ENCODE measurements at regions not wholly inside any gene's neighbourhood (a gene's known extent, or its start where the extent isn't known, plus 50 kb on each side); places are given as distances from the start of the nearest gene placed in this dataset.

GRCh38 chr3:67783281-67784250 is 129.2 kb upstream of the SUCLG2 start:
- no peak overlapping the region for H2BK120ac ChIP-seq (ENCODE audit: low read depth, low read length)
- H3K56ac ChIP-seq (ENCODE audit: low read length), result no peak overlapping the region
- H2BK15ac ChIP-seq (replicated peaks; ENCODE audit: low read depth), result no peak overlapping the region
- no peaks in the 10 kb centered on the region for H3K79me1 ChIP-seq (ENCODE audit: low read length)
- no peak overlapping the region for H3K23ac ChIP-seq (ENCODE audit: low read length)
- H3K4me2 ChIP-seq (ENCODE audit: low read length), result no peak overlapping the region
- no peak overlapping the region for H2BK5ac ChIP-seq (ENCODE audit: low read length)
- H2AK5ac ChIP-seq (ENCODE audit: low read length), result no peak overlapping the region
- no peak overlapping the region for H4K5ac ChIP-seq (ENCODE audit: low read length)
- no peak overlapping the region for H4K8ac ChIP-seq (ENCODE audit: low read depth, low read length)
- peaks cover 2% of the 10 kb centered on the region for H3K4me1 ChIP-seq (ENCODE audit: control insufficient read depth, low read depth, low read length)
- no peak for DNase-seq
- H3K4ac ChIP-seq (ENCODE audit: low read depth, low read length), result no peak overlapping the region
- no peaks in the 10 kb centered on the region for H3K27me3 ChIP-seq (ENCODE audit: insufficient read depth, low read length, poor library complexity)
- H3K18ac ChIP-seq (ENCODE audit: low read length), result no peak overlapping the region
- no peak overlapping the region for H3K27ac ChIP-seq (ENCODE audit: low read depth, low read length)
- H3K9ac ChIP-seq (ENCODE audit: low read length), result no peak overlapping the region
- H3K79me2 ChIP-seq (ENCODE audit: control insufficient read depth, insufficient read depth, low read length), result no peaks in the 10 kb centered on the region
- no peaks in the 10 kb centered on the region for H3K36me3 ChIP-seq (ENCODE audit: control insufficient read depth, insufficient read depth, low read length)
- no peak overlapping the region for H3K4me3 ChIP-seq (ENCODE audit: low read length)
- no CpG with 5 or more reads among the region's 3 CpGs for WGBS (ENCODE audit: extremely low coverage, insufficient coverage, low lambda C conversion rate)

DNA sequence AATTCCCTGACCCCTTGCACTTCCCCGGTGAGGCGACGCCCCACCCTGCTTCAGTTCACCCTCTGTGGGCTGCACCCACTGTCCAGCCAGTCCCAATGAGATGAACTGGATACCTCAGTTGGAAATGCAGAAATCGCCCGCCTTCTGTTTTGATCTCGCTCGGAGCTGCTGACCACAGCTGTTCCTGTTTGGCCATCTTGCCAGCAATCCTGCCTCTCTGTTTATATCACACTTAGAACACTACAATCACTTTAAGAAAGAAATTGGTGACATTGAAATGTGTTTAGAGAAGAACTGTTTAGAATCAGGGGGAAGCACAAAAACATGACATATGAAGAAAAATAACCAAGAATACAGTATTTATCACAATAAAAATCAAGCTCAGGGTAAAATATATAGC is 127.5 kb upstream of the SUCLG2 start:
- Histone ChIP-seq H3K23ac (ENCODE audit: low read length) (no peak overlapping the region), H3K4ac (ENCODE audit: low read depth, low read length) (no peak overlapping the region), H3K56ac (ENCODE audit: low read length) (no peak overlapping the region), H3K4me1 (ENCODE audit: control insufficient read depth, low read depth, low read length) (no peaks in the 10 kb centered on the region), H4K8ac (ENCODE audit: low read depth, low read length) (no peak overlapping the region), H3K27me3 (ENCODE audit: insufficient read depth, low read length, poor library complexity) (no peaks in the 10 kb centered on the region), H3K9ac (ENCODE audit: low read length) (no peak overlapping the region), H3K79me1 (ENCODE audit: low read length) (no peaks in the 10 kb centered on the region), H2AK5ac (ENCODE audit: low read length) (no peak overlapping the region), H3K18ac (ENCODE audit: low read length) (no peak overlapping the region), H2BK15ac (replicated peaks; ENCODE audit: low read depth) (no peak overlapping the region), H3K4me3 (ENCODE audit: low read length) (no peak overlapping the region), H3K79me2 (ENCODE audit: control insufficient read depth, insufficient read depth, low read length) (no peaks in the 10 kb centered on the region), H2BK120ac (ENCODE audit: low read depth, low read length) (no peak overlapping the region), H4K5ac (ENCODE audit: low read length) (no peak overlapping the region), H3K4me2 (ENCODE audit: low read length) (no peak overlapping the region), H3K27ac (ENCODE audit: low read depth, low read length) (no peak overlapping the region), H3K36me3 (ENCODE audit: control insufficient read depth, insufficient read depth, low read length) (no peaks in the 10 kb centered on the region), H2BK5ac (ENCODE audit: low read length) (no peak overlapping the region)
- no peak for DNase-seq
- WGBS (ENCODE audit: extremely low coverage, insufficient coverage, low lambda C conversion rate), result no CpG with 5 or more reads among the region's 7 CpGs

- no peak overlapping the region for H3K9ac ChIP-seq (ENCODE audit: low read length)
- no peak overlapping the region for H3K4me3 ChIP-seq (ENCODE audit: low read length)
- H4K5ac ChIP-seq (ENCODE audit: low read length), result no peak overlapping the region
- H3K27ac ChIP-seq (ENCODE audit: low read depth, low read length), result no peak overlapping the region
- H3K27me3 ChIP-seq (ENCODE audit: insufficient read depth, low read length, poor library complexity), result no peaks in the 10 kb centered on the region
- no peak overlapping the region for H3K23ac ChIP-seq (ENCODE audit: low read length)
- H3K18ac ChIP-seq (ENCODE audit: low read length), result no peak overlapping the region
- H2BK5ac ChIP-seq (ENCODE audit: low read length), result no peak overlapping the region
- no peaks in the 10 kb centered on the region for H3K4me1 ChIP-seq (ENCODE audit: control insufficient read depth, low read depth, low read length)
- H3K79me2 ChIP-seq (ENCODE audit: control insufficient read depth, insufficient read depth, low read length), result no peaks in the 10 kb centered on the region
- no peak overlapping the region for H2BK15ac ChIP-seq (replicated peaks; ENCODE audit: low read depth)
- no peak overlapping the region for H2BK120ac ChIP-seq (ENCODE audit: low read depth, low read length)
- no peak for DNase-seq
- no peaks in the 10 kb centered on the region for H3K36me3 ChIP-seq (ENCODE audit: control insufficient read depth, insufficient read depth, low read length)
- WGBS (ENCODE audit: extremely low coverage, insufficient coverage, low lambda C conversion rate), result no CpG with 5 or more reads among the region's 11 CpGs
- no peak overlapping the region for H4K8ac ChIP-seq (ENCODE audit: low read depth, low read length)
- H3K4me2 ChIP-seq (ENCODE audit: low read length), result no peak overlapping the region
- H3K56ac ChIP-seq (ENCODE audit: low read length), result no peak overlapping the region
- no peak overlapping the region for H2AK5ac ChIP-seq (ENCODE audit: low read length)
- H3K79me1 ChIP-seq (ENCODE audit: low read length), result no peaks in the 10 kb centered on the region
- no peak overlapping the region for H3K4ac ChIP-seq (ENCODE audit: low read depth, low read length)
These were observed 126.8 kb upstream of the SUCLG2 start for GRCh38 chr3:67781218-67781617.

- H2BK5ac ChIP-seq (ENCODE audit: low read length), result no peak overlapping the region
- H3K4ac ChIP-seq (ENCODE audit: low read depth, low read length), result no peak overlapping the region
- no peak overlapping the region for H3K27ac ChIP-seq (ENCODE audit: low read depth, low read length)
- no peak overlapping the region for H3K4me3 ChIP-seq (ENCODE audit: low read length)
- H3K4me2 ChIP-seq (ENCODE audit: low read length), result no peak overlapping the region
- H3K9ac ChIP-seq (ENCODE audit: low read length), result no peak overlapping the region
- H2BK120ac ChIP-seq (ENCODE audit: low read depth, low read length), result no peak overlapping the region
- no peak for DNase-seq
- no peak overlapping the region for H2AK5ac ChIP-seq (ENCODE audit: low read length)
- no peaks in the 10 kb centered on the region for H3K79me1 ChIP-seq (ENCODE audit: low read length)
- H3K56ac ChIP-seq (ENCODE audit: low read length), result no peak overlapping the region
- no CpG with 5 or more reads among the region's 7 CpGs for WGBS (ENCODE audit: extremely low coverage, insufficient coverage, low lambda C conversion rate)
- no peaks in the 10 kb centered on the region for H3K79me2 ChIP-seq (ENCODE audit: control insufficient read depth, insufficient read depth, low read length)
- no peak overlapping the region for H3K18ac ChIP-seq (ENCODE audit: low read length)
- H4K8ac ChIP-seq (ENCODE audit: low read depth, low read length), result no peak overlapping the region
- no peaks in the 10 kb centered on the region for H3K36me3 ChIP-seq (ENCODE audit: control insufficient read depth, insufficient read depth, low read length)
- no peaks in the 10 kb centered on the region for H3K27me3 ChIP-seq (ENCODE audit: insufficient read depth, low read length, poor library complexity)
- no peaks in the 10 kb centered on the region for H3K4me1 ChIP-seq (ENCODE audit: control insufficient read depth, low read depth, low read length)
- no peak overlapping the region for H2BK15ac ChIP-seq (replicated peaks; ENCODE audit: low read depth)
- H3K23ac ChIP-seq (ENCODE audit: low read length), result no peak overlapping the region
- H4K5ac ChIP-seq (ENCODE audit: low read length), result no peak overlapping the region
These were observed 120.3 kb upstream of the SUCLG2 start for GRCh38 chr3:67774676-67775075.

DNA sequence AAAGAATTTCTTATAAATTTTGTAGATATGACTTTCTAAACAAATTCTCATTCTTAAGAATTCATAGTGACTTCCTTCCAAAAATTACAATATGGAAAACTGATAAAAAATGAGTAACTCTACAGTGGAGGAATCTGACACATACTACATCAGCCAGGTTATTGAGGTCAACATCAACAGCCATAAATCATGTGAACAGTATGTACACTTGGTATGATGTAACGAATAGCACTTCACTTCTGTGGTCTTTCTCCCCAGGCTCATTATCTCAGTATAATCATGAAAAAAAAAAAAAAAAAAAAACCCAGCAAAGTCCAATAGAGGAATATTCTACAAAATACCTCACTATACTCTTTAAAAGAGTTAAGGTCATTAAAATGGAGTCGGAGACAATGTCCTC is 111.2 kb upstream of the SUCLG2 start:
- no peak overlapping the region for H3K4ac ChIP-seq (ENCODE audit: low read depth, low read length)
- no peak overlapping the region for H3K18ac ChIP-seq (ENCODE audit: low read length)
- H2BK5ac ChIP-seq (ENCODE audit: low read length), result no peak overlapping the region
- no peak overlapping the region for H3K56ac ChIP-seq (ENCODE audit: low read length)
- WGBS (ENCODE audit: extremely low coverage, insufficient coverage, low lambda C conversion rate), result no CpG with 5 or more reads among the region's 2 CpGs
- H3K79me1 ChIP-seq (ENCODE audit: low read length), result no peaks in the 10 kb centered on the region
- H3K4me2 ChIP-seq (ENCODE audit: low read length), result no peak overlapping the region
- H3K23ac ChIP-seq (ENCODE audit: low read length), result no peak overlapping the region
- no peaks in the 10 kb centered on the region for H3K4me1 ChIP-seq (ENCODE audit: control insufficient read depth, low read depth, low read length)
- H3K27ac ChIP-seq (ENCODE audit: low read depth, low read length), result no peak overlapping the region
- H3K79me2 ChIP-seq (ENCODE audit: control insufficient read depth, insufficient read depth, low read length), result no peaks in the 10 kb centered on the region
- H2BK120ac ChIP-seq (ENCODE audit: low read depth, low read length), result no peak overlapping the region
- H2BK15ac ChIP-seq (replicated peaks; ENCODE audit: low read depth), result no peak overlapping the region
- H3K36me3 ChIP-seq (ENCODE audit: control insufficient read depth, insufficient read depth, low read length), result no peaks in the 10 kb centered on the region
- no peak overlapping the region for H3K4me3 ChIP-seq (ENCODE audit: low read length)
- no peak for DNase-seq
- H3K27me3 ChIP-seq (ENCODE audit: insufficient read depth, low read length, poor library complexity), result no peaks in the 10 kb centered on the region
- no peak overlapping the region for H4K5ac ChIP-seq (ENCODE audit: low read length)
- no peak overlapping the region for H4K8ac ChIP-seq (ENCODE audit: low read depth, low read length)
- no peak overlapping the region for H3K9ac ChIP-seq (ENCODE audit: low read length)
- no peak overlapping the region for H2AK5ac ChIP-seq (ENCODE audit: low read length)

GRCh38 chr3:67745296-67745695 is 90.9 kb upstream of the SUCLG2 start:
- Histone ChIP-seq H3K4me1 (ENCODE audit: control insufficient read depth, low read depth, low read length) (no peaks in the 10 kb centered on the region), H4K8ac (ENCODE audit: low read depth, low read length) (no peak overlapping the region), H3K4me3 (ENCODE audit: low read length) (no peak overlapping the region), H3K79me1 (ENCODE audit: low read length) (no peaks in the 10 kb centered on the region), H2BK5ac (ENCODE audit: low read length) (no peak overlapping the region), H4K5ac (ENCODE audit: low read length) (no peak overlapping the region), H2BK15ac (replicated peaks; ENCODE audit: low read depth) (no peak overlapping the region), H3K4ac (ENCODE audit: low read depth, low read length) (no peak overlapping the region), H2AK5ac (ENCODE audit: low read length) (no peak overlapping the region), H3K79me2 (ENCODE audit: control insufficient read depth, insufficient read depth, low read length) (no peaks in the 10 kb centered on the region), H3K27ac (ENCODE audit: low read depth, low read length) (no peak overlapping the region), H3K56ac (ENCODE audit: low read length) (no peak overlapping the region), H3K36me3 (ENCODE audit: control insufficient read depth, insufficient read depth, low read length) (no peaks in the 10 kb centered on the region), H3K18ac (ENCODE audit: low read length) (no peak overlapping the region), H2BK120ac (ENCODE audit: low read depth, low read length) (no peak overlapping the region), H3K23ac (ENCODE audit: low read length) (no peak overlapping the region), H3K9ac (ENCODE audit: low read length) (no peak overlapping the region), H3K4me2 (ENCODE audit: low read length) (no peak overlapping the region), H3K27me3 (ENCODE audit: insufficient read depth, low read length, poor library complexity) (no peaks in the 10 kb centered on the region)
- DNase-seq, result no peak
- WGBS (ENCODE audit: extremely low coverage, insufficient coverage, low lambda C conversion rate), result no CpG with 5 or more reads among the region's 1 CpG
